Hematopoietic multipotent progenitor cell treated with erythropoietin and hydrocortisone succinate and interleukin-3 and kit ligand, for 8 days (in vitro differentiated cells): ENCODE measurements at regions not wholly inside any gene's neighbourhood (a gene's known extent, or its start where the extent isn't known, plus 50 kb on each side); places are given as distances from the start of the nearest gene placed in this dataset.

Source experiments
- DNase-seq: peaks from one replicate; pipeline ENCODE4 v3.0.0-alpha.2; 2015

DNA sequence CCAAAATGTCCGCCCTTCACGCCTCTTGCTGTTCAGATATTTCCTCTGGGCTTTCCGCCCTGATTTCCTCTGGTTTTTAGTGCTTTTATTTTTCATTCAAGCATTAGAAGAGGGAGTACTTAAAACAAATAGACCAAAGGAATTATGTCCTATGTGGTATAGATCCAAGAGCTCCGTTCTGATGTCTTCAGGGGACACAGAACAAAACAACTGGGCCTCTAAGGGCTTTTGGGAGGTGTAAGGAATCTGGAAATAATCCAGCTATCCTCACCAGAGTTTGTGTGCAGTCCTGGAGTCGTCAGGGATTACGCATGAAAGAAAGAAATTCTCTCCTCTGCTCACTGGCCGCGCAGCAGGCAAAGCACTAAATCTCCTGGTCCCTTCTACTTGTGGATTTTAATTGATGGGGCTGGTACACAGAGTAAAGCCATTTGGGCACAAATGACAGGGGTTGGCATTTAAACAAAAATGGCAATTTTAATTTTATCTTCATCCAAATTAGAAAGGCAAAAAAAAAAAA lies 999.2 kb downstream of the ADGRL3 start:
- no peak for DNase-seq

GRCh38 chr4:62196338-62196737 lies 996.2 kb downstream of the ADGRL3 start:
- DNase-seq = no peak

- DNase-seq = no peak
Measured at GRCh38 chr4:62194342-62194741, 994.2 kb downstream of the ADGRL3 start.

DNA sequence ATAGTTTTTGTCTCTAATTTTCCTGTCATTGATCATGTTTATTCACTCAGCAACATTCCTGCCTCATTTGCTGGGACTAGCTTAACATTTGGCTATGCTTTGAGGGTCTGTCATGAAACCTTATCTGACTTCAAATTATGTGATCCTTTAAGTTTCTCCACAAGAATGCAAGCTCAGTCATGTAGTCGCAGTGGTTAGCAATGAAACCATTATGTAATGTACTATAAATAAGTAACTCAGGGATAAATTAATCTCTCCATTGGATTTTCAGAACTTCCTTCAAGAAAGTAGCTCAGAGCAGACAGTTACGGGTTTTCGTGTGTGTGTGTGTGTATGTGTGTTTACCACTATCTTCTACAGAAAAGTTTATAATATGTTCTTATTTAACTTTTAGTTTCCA lies 993.6 kb downstream of the ADGRL3 start:
- no peak for DNase-seq

DNA sequence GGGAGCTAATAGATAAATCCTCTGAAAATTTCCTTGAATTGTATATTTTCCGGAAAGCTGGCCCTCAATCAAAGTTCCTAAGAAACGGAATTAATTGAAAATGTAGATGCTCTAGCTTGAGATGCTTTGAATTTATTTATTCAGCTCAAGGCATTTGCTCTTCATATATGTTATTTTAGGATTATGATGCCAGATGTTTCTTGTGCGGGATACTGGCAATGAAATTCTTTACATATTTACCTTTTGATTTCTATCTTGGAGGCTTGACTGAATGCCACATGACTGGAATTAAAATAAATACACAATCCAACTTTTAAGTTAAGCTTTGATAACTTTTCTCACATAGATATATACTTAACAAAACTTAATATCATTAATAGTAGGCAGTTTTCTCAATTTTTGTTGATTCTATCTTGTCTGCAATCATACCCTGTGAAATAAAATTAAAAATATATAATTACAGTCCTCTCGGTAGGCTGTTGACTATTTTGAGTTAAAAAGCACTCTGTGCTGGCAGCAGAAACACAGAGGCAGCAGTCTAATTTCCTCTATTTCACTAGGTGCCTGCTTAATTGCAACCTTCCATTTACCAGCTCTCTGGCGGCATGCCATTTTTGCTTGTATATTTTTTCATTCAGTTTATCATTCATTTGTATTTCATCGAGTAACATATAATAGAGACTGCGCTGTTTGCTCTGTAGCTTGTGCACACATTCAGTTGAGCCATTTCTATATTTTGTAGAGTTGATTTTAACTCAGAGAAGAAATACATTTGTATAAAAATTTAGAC lies 991.5 kb downstream of the ADGRL3 start:
- DNase-seq = no peak

- DNase-seq = no peak
Measured at GRCh38 chr4:62170235-62170634, 970.1 kb downstream of the ADGRL3 start.

- DNase-seq = no peak
Measured at GRCh38 chr4:62168681-62169080, 968.6 kb downstream of the ADGRL3 start.

DNA sequence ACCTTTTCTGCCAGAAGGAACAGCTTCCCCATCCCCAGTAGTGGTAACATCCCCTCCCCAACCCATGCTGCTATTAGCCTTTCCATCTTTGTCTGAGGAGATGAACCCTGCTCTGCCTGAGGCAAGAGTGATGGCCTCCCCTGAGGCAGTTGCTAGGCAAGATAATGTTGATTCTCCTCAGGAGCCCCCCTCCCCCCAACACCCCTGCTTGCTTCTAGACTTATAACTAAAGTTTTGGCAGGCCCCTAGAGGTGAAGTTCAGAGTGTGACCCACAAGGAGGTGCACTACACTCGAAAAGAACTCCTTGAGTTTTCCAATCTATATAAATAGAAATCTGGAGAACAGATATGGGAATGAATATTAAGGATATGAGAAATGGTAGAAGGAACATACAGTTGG lies 962.5 kb downstream of the ADGRL3 start:
- DNase-seq = no peak

DNA sequence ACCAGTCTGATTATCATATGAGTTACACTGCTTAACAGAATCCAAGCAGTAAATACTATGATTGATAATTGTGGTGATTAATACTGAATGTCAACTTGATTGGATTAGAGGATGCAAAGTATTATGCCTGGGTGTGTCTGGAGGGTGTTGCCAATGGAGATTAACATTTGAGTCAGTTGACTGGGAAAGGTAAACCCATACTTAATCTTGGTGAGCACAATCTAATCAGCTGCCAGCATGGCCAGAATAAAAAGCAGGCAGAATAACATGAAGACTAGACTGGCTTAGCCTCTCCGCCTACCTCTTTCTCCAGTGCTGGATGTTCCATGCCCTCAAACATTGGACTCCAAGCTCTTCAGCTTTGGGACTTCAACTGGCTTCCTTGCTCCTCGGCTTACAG lies 961.3 kb downstream of the ADGRL3 start:
- DNase-seq = no peak

GRCh38 chr4:62159876-62160275 lies 959.8 kb downstream of the ADGRL3 start:
- no peak for DNase-seq

DNA sequence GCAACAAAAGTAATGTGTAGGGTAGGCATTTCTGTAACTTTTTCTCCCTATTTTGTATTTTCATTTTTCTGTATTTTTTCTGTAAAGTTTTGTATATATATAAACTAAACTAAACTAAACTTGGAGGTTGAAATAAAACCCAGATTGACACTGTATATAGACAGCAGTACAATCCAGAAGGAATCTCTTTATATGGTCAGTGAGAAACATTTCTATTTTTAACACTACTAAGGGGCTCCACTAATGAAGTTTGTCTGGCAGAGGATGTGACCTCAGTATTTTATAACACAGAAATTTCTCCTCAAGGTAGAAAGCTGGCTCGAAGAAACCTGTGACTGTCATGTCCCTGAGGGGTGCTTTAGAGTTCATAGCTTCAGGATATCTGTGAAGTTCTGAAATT lies 959.2 kb downstream of the ADGRL3 start:
- DNase-seq = no peak

DNA sequence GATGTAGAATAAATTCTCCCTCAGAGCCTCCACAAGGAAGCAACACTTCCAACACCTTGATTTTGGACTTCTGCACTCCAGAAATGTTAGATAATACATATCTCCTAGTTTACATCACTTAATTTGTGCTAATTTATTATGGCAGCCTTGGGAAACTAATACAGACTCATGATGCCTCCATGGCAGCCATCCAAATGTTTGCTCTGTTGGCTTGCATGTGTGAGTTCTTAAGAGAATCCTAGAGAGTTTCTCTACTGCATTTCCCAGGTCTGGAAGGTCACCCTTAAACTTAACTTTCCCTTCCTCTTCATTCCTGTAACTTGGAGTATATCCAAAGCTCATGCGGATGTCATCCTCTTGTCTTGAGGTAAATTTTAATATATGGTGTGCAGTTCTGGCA lies 956.1 kb downstream of the ADGRL3 start:
- DNase-seq = no peak

DNA sequence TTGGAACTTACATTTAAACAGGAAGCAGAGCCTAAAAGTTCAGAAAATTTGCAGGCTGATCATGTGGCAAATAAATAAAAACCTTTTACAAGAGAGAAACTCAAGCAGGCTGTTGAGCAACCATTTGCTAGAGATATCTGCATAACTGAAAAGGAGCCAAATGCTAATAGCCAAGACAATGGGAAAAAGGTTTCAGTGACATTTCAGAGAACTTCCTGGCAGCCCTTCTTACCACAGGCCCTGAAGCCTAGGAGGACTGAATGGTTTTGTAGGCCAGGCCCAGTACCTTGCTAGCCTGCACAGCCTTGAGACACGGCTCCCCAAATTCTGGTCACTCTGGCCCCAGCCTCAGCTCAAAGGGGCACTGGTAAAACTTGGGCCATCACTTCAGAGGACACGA lies 945.1 kb downstream of the ADGRL3 start:
- no peak for DNase-seq

DNA sequence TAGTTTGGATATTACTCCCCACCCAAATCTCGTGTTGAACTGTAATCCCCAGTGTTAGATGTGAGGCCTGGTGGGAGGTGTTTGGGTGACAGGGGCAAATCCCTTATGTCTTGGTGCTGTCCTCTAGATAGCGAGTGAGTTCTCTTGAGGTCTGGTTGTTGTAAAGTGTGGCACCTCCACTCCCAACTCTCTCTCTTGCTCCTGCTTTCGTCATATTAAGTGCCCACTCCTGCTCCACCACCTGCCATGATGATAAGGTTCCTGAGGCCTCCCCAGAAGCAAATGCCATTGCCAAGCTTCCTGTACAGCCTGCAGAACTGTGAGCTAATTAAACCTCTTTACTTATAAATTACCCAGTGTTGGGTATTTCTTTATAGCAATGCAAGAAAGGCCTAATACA lies 944.3 kb downstream of the ADGRL3 start:
- DNase-seq = no peak

DNA sequence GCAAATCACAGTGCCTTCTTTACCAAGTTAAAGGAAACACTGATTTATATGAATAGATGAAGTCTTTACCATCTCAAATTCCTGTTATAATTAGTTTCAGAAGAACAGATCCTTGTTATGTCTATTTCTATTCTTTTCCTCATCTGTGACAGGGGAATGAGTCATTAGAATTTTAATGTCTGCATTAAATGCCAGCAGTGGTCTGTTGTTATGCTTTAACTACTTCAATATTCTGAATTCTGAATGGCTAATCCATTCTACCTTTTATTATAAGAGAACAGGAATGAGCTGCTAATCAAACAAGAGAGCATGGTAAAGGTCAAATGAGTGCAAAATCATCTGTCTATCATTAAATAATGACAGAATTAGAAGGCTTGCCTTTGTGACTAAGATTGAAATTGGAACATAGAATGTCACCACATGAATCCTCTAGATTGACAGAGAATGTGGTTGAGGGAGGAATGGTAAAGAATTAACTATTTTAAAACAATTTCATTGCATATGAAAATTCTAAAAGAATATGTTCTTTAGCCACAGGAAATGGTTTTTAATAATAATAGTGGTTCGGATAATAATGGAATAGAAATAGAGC lies 935.5 kb downstream of the ADGRL3 start:
- no peak for DNase-seq

GRCh38 chr4:62133977-62134376 lies 933.9 kb downstream of the ADGRL3 start:
- DNase-seq = no peak

GRCh38 chr4:62133101-62133897 lies 933.2 kb downstream of the ADGRL3 start:
- DNase-seq = no peak

GRCh38 chr4:62131049-62131448 lies 930.9 kb downstream of the ADGRL3 start:
- no peak for DNase-seq

GRCh38 chr4:62130637-62131036 lies 930.5 kb downstream of the ADGRL3 start:
- no peak for DNase-seq

GRCh38 chr4:62130230-62130629 lies 930.1 kb downstream of the ADGRL3 start:
- DNase-seq = no peak
